ENCODE measurements at regions not wholly inside any gene's neighbourhood (a gene's known extent, or its start where the extent isn't known, plus 50 kb on each side); places are given as distances from the start of the nearest gene placed in this dataset.

DNA sequence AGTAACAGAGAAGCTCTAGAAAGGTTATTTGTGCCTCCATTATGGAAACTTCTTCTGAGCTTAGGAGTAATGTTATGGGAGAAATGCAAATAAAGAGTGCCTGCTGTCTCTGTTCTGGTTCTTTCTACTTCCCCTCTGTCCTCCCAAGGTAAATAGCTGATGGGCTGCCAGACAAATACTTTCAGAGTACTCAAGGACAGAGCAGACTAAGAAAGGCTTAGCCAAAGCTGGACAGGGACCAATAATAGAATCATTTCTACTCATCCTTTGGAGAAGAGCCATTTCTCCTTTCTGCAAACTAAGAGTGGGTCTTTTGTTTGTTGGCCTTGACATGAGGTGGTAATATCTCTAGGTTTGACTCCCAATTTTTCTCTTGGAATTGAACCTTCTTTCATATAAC, 136.1 kb downstream of the MID1IP1 start:
- TF ChIP-seq, protein P1, sequence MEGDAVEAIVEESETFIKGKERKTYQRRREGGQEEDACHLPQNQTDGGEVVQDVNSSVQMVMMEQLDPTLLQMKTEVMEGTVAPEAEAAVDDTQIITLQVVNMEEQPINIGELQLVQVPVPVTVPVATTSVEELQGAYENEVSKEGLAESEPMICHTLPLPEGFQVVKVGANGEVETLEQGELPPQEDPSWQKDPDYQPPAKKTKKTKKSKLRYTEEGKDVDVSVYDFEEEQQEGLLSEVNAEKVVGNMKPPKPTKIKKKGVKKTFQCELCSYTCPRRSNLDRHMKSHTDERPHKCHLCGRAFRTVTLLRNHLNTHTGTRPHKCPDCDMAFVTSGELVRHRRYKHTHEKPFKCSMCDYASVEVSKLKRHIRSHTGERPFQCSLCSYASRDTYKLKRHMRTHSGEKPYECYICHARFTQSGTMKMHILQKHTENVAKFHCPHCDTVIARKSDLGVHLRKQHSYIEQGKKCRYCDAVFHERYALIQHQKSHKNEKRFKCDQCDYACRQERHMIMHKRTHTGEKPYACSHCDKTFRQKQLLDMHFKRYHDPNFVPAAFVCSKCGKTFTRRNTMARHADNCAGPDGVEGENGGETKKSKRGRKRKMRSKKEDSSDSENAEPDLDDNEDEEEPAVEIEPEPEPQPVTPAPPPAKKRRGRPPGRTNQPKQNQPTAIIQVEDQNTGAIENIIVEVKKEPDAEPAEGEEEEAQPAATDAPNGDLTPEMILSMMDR (conservative IDR thresholded peaks at IDR 0.05; ENCODE audit: low read depth, low read length), result no peak
- DNase-seq (ENCODE audit: low read depth), result no peak
- H3K4me3 ChIP-seq (ENCODE audit: low read depth, low read length), result no peak overlapping the region

DNA sequence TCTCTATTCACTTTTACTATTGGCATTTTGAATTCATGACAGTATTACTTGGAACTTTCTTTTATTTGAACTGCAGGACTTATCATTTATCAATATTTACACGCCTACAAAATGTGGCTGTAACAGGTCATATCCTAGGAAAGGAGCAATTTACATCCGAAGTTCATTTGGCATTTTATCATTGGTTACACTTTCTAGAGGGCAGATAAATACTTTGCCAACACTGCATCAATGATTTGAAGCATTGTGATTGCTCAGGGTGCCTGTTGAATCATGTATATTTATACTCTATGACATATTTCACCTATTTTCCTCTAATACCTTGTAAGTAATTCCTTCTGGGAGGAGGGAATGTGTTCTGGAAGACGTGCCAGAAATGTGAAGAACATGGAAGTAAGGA, 136.7 kb downstream of the MID1IP1 start:
- DNase-seq (ENCODE audit: low read depth), result no peak
- no peak overlapping the region for H3K4me3 ChIP-seq (ENCODE audit: low read depth, low read length)
- TF ChIP-seq, protein P1 (conservative IDR thresholded peaks at IDR 0.05; ENCODE audit: low read depth, low read length), result no peak

DNA sequence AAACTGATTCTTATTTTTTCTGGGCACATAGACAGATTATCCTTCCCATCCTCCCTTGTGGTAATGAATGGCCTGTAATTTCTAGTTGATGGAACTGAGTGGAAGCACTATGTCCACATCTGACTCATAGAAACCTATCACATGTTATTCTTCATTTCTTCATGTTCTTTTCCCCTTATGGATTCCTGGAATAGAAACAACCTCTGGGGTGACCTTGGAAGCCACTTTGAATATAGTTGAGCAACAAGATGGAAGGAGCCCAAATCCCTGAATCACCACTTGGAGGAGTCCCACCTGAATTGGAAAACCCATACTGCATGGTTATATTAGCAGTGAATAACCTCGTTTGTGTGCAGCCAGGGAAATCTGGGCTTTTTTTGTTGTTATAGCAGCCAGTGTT, 137.8 kb downstream of the MID1IP1 start:
- no peak overlapping the region for H3K4me3 ChIP-seq (ENCODE audit: low read depth, low read length)
- peak; percentile 18 for DNase-seq (ENCODE audit: low read depth)

DNA sequence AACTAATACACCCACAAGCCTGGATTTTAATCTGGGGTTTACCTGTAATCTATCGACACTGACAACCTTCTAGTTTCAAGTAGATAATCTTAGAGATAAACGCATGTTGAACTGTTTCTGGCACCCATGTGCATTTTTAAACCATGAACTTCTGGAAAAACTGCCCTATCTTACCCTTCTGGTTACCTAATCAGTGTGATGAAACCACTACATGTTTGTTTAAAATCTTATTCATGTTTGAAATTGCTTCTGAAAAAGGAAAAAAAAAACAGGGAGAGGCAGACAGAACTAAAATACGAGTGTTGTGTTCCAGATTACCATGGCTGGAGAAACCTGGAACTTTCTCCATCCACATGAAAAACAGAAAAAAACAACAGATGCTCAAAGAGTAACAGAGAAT, 139.3 kb downstream of the MID1IP1 start:
- TF ChIP-seq, protein P1 (conservative IDR thresholded peaks at IDR 0.05; ENCODE audit: low read depth, low read length), result no peak
- no peak overlapping the region for H3K4me3 ChIP-seq (ENCODE audit: low read depth, low read length)
- no peak for DNase-seq (ENCODE audit: low read depth)

More for the DNA sequence above, 137.8 kb downstream of the MID1IP1 start:
- TF ChIP-seq, protein P1 (conservative IDR thresholded peaks at IDR 0.05; ENCODE audit: low read depth, low read length), result no peak

DNA sequence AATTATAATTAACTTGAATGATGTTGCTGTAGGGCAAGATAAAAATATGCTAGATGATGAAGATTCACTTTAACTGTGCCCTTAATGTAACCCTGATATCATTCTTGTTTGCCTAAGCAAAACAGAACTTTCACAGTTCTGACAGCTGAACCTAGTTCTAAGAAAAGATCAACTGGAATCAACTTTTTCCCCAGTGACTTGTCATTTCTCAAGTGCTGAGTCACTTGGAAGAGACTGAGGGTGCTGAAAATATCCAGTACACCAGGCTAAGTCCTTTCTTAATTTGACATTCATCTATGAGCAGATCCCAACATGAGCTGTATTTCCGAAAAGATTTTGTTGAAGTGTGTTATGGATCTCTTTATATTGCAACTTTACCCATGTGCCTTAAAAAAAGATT, 140.4 kb downstream of the MID1IP1 start:
- no peak for DNase-seq (ENCODE audit: low read depth)
- TF ChIP-seq, protein P1 (conservative IDR thresholded peaks at IDR 0.05; ENCODE audit: low read depth, low read length), result no peak
- H3K4me3 ChIP-seq (ENCODE audit: low read depth, low read length), result no peak overlapping the region

DNA sequence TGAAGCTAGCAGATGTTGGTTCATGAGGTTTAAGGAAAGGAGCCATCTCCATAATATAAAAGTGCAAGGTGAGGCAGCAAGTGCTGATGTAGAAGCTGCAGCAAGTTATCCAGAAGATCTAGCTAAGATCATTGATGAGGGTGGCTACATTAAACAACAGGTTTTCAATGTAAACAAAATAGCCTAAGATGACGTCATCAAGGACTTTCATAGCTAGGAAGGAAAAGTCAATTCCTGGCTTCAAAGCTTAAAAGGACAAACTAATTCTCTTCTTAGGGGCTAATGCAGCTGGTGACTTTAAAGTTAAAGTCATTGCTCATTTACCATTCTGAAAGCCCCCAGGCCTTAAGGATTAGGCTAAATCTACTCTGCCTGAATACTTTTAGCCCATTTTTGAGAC, 141.9 kb downstream of the MID1IP1 start:
- TF ChIP-seq, protein P1 (conservative IDR thresholded peaks at IDR 0.05; ENCODE audit: low read depth, low read length), result no peak
- no peak for DNase-seq (ENCODE audit: low read depth)
- H3K4me3 ChIP-seq (ENCODE audit: low read depth, low read length), result no peak overlapping the region

DNA sequence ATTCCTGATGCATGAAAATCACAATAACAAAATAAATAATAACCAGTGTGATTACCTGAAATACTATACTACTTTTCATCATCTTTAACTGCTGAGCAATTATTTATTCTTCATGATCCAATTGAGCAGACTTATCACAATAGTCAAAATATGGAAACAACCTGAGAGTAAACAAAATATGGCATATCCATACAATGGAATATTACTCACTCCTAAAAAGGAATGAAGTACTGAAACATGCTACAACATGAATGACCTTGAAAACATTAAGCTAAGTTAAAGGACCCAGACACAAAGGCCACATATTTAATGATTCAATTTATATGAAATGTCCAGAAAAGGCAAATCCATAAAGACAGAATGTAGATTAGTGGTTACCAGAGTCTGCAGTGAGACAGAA, 146.8 kb downstream of the MID1IP1 start:
- no peak overlapping the region for H3K4me3 ChIP-seq (ENCODE audit: low read depth, low read length)
- TF ChIP-seq, protein P1 (conservative IDR thresholded peaks at IDR 0.05; ENCODE audit: low read depth, low read length), result no peak
- DNase-seq (ENCODE audit: low read depth), result no peak
